ENCODE measurements at regions not wholly inside any gene's neighbourhood (a gene's known extent, or its start where the extent isn't known, plus 50 kb on each side); places are given as distances from the start of the nearest gene placed in this dataset.

GRCh38 chr5:163670036-163670435 lies 164.6 kb downstream of the MAT2B start:
- intact Hi-C loops (cut with micrococcal nuclease): no loop called here
- Mint-ChIP-seq H3K4me1 (no peaks in the 10 kb centered on the region), H3K9me3 (peaks cover 0 to 4% (median 0%) of the 10 kb centered on the region in 7 donors), H3K36me3 (no peaks in the 10 kb centered on the region), H3K27ac (no peak overlapping the region), H3K4me3 (no peak overlapping the region), H3K27me3 (ENCODE audit: low read depth in 3 of 3) (no peaks in the 10 kb centered on the region)
- Histone ChIP-seq H2AFZ (ENCODE audit: insufficient read depth, low read depth, low read length, poor library complexity, severe bottlenecking) (no peak overlapping the region), H3K79me2 (ENCODE audit: insufficient read depth, low read length) (no peaks in the 10 kb centered on the region), H3K9me3 (replicated peaks in 1 of 2; ENCODE audit: control insufficient read depth in 1 of 2, insufficient read depth in 1 of 2, low read length in 2 of 2) (no peaks in the 10 kb centered on the region), H3K36me3 (replicated peaks in 1 of 2; ENCODE audit: control insufficient read depth in 1 of 2, insufficient read depth in 2 of 2, low read length in 2 of 2) (no peaks in the 10 kb centered on the region), H3K4me3 (replicated peaks in 1 of 3; ENCODE audit: low read depth in 2 of 3, low read length in 3 of 3) (no peak overlapping the region), H4K20me1 (ENCODE audit: insufficient read depth, low read length) (no peaks in the 10 kb centered on the region), H3K4me1 (ENCODE audit: control insufficient read depth in 1 of 2, insufficient read depth in 2 of 2, low read length in 2 of 2) (no peaks in the 10 kb centered on the region), H3K27me3 (ENCODE audit: control insufficient read depth in 2 of 2, insufficient read depth in 2 of 2, low read length in 2 of 2) (no peaks in the 10 kb centered on the region), H3K4me2 (replicated peaks; ENCODE audit: extremely low read depth, low read length, poor library complexity, severe bottlenecking) (no peak overlapping the region), H3K27ac (ENCODE audit: low read depth in 1 of 2, low read length in 2 of 2) (no peak overlapping the region), H3K9ac (ENCODE audit: insufficient read depth, low read length, poor library complexity, severe bottlenecking) (no peak overlapping the region)
- no peak for DNase-seq
- no peak for TF ChIP-seq CTCF (IDR thresholded peaks at IDR 0.05)

GRCh38 chr5:163677092-163677491 lies 171.7 kb downstream of the MAT2B start:
- peaks cover 0 to 2% (median 0%) of the 10 kb centered on the region in 7 donors for H3K9me3 Mint-ChIP-seq

More at GRCh38 chr5:163677092-163677491, 171.7 kb downstream of the MAT2B start:
- Histone ChIP-seq H3K27me3 (ENCODE audit: control insufficient read depth in 2 of 2, insufficient read depth in 2 of 2, low read length in 2 of 2) (no peaks in the 10 kb centered on the region), H3K36me3 (replicated peaks in 1 of 2; ENCODE audit: control insufficient read depth in 1 of 2, insufficient read depth in 2 of 2, low read length in 2 of 2) (no peaks in the 10 kb centered on the region), H3K4me3 (replicated peaks in 1 of 3; ENCODE audit: low read depth in 2 of 3, low read length in 3 of 3) (no peak overlapping the region), H3K9me3 (replicated peaks in 1 of 2; ENCODE audit: control insufficient read depth in 1 of 2, insufficient read depth in 1 of 2, low read length in 2 of 2) (no peaks in the 10 kb centered on the region), H3K4me2 (replicated peaks; ENCODE audit: extremely low read depth, low read length, poor library complexity, severe bottlenecking) (no peak overlapping the region), H2AFZ (ENCODE audit: insufficient read depth, low read depth, low read length, poor library complexity, severe bottlenecking) (no peak overlapping the region), H4K20me1 (ENCODE audit: insufficient read depth, low read length) (no peaks in the 10 kb centered on the region), H3K79me2 (ENCODE audit: insufficient read depth, low read length) (no peaks in the 10 kb centered on the region), H3K4me1 (ENCODE audit: control insufficient read depth in 1 of 2, insufficient read depth in 2 of 2, low read length in 2 of 2) (no peaks in the 10 kb centered on the region), H3K27ac (ENCODE audit: low read depth in 1 of 2, low read length in 2 of 2) (no peak overlapping the region), H3K9ac (ENCODE audit: insufficient read depth, low read length, poor library complexity, severe bottlenecking) (no peak overlapping the region)
- intact Hi-C loops (cut with micrococcal nuclease): no loop called here
- Mint-ChIP-seq H3K4me1 (no peaks in the 10 kb centered on the region), H3K36me3 (no peaks in the 10 kb centered on the region), H3K27me3 (ENCODE audit: low read depth in 3 of 3) (peaks cover 0 to 1% (median 0%) of the 10 kb centered on the region in 3 donors), H3K4me3 (no peak overlapping the region), H3K27ac (no peak overlapping the region)
- no CpG with 5 or more reads among the region's 2 CpGs for WGBS (ENCODE audit: insufficient coverage)
- DNase-seq: no peak
- no peak for TF ChIP-seq CTCF (IDR thresholded peaks at IDR 0.05)

Data from CD14-positive monocyte (primary cell).